ENCODE measurements at regions not wholly inside any gene's neighbourhood (a gene's known extent, or its start where the extent isn't known, plus 50 kb on each side); places are given as distances from the start of the nearest gene placed in this dataset.
"Not testable (repeated sequence)": the region's sequence is repeated elsewhere in the genome, so short reads cannot be mapped to it uniquely, and the experiment has no call there.

DNA sequence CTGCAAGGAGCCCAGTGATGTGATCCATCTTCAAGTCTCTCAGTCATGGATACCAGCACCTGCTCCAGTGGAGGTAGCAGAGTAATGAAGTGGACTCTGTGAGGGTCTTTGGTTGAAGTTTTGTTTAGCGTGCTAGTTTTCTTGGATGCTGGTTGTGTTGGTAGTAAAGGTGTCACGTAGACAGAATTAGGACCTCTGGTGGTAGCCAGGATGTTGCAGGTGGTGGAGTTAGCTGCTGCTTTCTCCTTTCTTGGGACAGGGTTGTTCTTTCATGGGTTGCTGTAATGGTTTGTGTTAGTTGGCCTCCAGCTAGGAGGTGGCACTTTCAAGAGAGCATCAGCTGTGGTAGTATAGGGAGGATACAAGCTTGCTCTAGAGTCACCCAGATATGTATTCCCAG, 125.2 kb downstream of the ANXA2 start:
- H3K4me3 Mint-ChIP-seq = no peak overlapping the region
- no peak for DNase-seq
- peaks cover 8% of the 10 kb centered on the region in 2 donors for H3K9me3 Mint-ChIP-seq
- peaks cover 8 to 10% of the 10 kb centered on the region in 2 donors for H3K36me3 Mint-ChIP-seq (ENCODE audit: insufficient read depth in 2 of 2)
- ATAC-seq (replicated peaks in 1 of 2) = no peak
- H3K4me1 Mint-ChIP-seq (ENCODE audit: low read depth) = no peaks in the 10 kb centered on the region
- no peak overlapping the region for H3K27ac Mint-ChIP-seq
- H3K27me3 Mint-ChIP-seq (ENCODE audit: low read depth) = peaks cover 44% of the 10 kb centered on the region

DNA sequence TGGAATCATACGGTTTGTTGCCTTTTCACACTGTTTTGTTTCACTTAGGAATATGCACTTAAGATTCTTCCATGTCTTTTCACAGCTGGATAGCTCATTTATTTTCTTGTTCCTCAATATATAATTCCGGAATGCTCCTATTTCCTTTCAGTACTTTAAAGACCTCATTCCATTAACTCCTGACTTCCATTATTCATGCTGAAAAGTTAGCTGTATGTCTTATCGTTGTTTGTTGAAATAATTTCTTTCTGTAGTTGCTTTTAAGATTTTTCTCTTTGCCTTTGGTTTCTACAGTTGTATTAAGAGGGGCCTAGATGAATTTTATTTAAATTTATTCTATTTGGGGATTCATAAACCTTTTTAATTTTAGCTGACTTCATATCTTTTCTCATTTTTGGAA, 122.2 kb downstream of the ANXA2 start:
- Mint-ChIP-seq H3K4me1 (ENCODE audit: low read depth) (no peaks in the 10 kb centered on the region), H3K4me3 (no peak overlapping the region), H3K27ac (no peak overlapping the region), H3K36me3 (ENCODE audit: insufficient read depth in 2 of 2) (peaks cover 8 to 10% of the 10 kb centered on the region in 2 donors), H3K9me3 (peaks cover 8% of the 10 kb centered on the region in 2 donors), H3K27me3 (ENCODE audit: low read depth) (peaks cover 46% of the 10 kb centered on the region)
- ATAC-seq (replicated peaks in 1 of 2) (no peak), DNase-seq (no peak)

DNA sequence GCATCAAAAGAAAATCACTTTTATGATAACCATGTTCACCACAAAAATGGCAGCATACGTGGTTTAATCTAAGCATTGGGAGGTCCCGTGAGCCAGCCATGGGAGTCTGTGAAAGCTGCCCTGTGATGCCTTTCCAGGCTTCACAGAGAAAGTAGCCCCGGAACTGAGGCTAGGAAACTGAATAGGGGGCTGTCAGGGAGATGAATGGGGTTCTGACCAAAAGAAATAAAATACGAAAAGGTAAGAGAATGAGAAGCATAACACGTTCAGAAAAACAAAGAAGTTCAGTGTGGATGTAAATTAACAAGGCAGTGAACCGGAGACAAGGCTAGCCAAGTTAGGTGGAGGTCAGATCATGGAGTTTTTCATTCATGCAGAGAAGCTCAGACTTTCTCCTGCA, 118.9 kb downstream of the ANXA2 start:
- Mint-ChIP-seq H3K4me1 (ENCODE audit: low read depth) (no peaks in the 10 kb centered on the region), H3K27ac (no peak overlapping the region), H3K27me3 (ENCODE audit: low read depth) (peaks cover 39% of the 10 kb centered on the region), H3K9me3 (peaks cover 8% of the 10 kb centered on the region in 2 donors), H3K36me3 (ENCODE audit: insufficient read depth in 2 of 2) (peaks cover 8 to 10% of the 10 kb centered on the region in 2 donors), H3K4me3 (no peak overlapping the region)
- DNase-seq (no peak), ATAC-seq (replicated peaks in 1 of 2) (no peak)

DNA sequence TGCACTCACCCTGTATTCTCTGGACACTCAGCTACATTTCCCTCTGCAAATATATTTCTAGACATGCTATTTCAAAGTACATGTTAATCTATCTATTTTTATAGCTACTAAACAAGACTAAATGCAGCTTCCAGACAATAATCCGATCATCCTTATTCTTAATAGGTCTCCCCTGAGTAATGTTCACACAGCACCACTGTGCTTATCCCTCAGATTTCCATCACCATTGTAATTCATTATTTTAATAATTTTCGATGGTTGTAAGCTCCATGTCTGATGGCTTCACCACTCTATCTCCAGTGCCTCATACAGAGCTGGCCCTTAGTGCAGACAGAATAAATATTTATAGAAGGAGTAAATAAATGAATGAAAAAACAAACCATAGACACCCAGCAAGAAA, 117.5 kb downstream of the ANXA2 start:
- ATAC-seq (replicated peaks in 1 of 2) (no peak), DNase-seq (no peak)
- peaks cover 49% of the 10 kb centered on the region for H3K27me3 Mint-ChIP-seq (ENCODE audit: low read depth)
- no peak overlapping the region for H3K27ac Mint-ChIP-seq
- peaks cover 7 to 8% of the 10 kb centered on the region in 2 donors for H3K9me3 Mint-ChIP-seq
- H3K4me3 Mint-ChIP-seq = no peak overlapping the region
- no peaks in the 10 kb centered on the region for H3K4me1 Mint-ChIP-seq (ENCODE audit: low read depth)
- H3K36me3 Mint-ChIP-seq (ENCODE audit: insufficient read depth in 2 of 2) = peaks cover 5 to 10% of the 10 kb centered on the region in 2 donors

DNA sequence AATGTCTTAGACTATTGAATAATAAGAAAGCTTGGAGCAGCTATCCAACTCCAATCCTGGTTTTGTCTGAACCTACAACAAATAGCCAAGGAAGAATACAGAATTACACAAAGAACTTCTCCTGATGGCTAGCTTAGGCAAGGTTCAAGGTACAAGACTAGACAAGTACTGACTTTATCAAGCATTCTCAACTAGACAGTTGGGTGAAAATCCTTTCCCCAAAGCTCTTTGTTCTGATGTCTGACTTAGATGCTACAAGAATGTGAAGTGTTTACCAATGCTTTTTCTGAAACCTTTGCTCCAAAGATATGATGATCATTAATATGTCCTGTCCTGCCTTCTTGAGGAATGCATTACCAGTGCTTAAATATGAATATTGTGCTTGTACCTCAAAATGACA, 113.8 kb downstream of the ANXA2 start:
- H3K4me1 Mint-ChIP-seq (ENCODE audit: low read depth) = no peaks in the 10 kb centered on the region
- peaks cover 36% of the 10 kb centered on the region for H3K27me3 Mint-ChIP-seq (ENCODE audit: low read depth)
- DNase-seq (no peak), ATAC-seq (replicated peaks in 1 of 2) (no peak)
- H3K4me3 Mint-ChIP-seq = no peak overlapping the region
- H3K9me3 Mint-ChIP-seq = no peaks in the 10 kb centered on the region
- no peak overlapping the region for H3K27ac Mint-ChIP-seq
- H3K36me3 Mint-ChIP-seq (ENCODE audit: insufficient read depth in 2 of 2) = no peaks in the 10 kb centered on the region

DNA sequence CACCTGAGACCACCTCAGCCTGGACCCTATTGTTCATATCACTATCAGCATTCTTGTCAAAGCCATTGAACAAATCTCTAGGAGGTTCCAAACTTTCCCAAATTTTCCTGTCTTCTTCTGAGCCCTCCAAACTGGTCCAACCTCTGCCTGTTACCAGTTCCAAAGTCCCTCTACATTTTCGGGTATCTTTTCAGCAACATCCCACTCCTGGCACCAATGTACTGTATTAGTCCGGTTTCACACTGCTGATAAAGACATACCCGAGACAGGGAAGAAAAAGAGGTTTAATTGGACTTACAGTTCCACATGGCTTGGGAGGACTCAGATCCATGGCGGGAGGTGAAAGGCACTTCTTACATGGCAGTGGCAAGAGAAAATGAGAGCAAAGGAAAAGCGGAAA, 101.9 kb downstream of the ANXA2 start:
- H3K9me3 Mint-ChIP-seq; H3K4me3 Mint-ChIP-seq; H3K27ac Mint-ChIP-seq; ATAC-seq (replicated peaks in 1 of 2); DNase-seq; H3K4me1 Mint-ChIP-seq (ENCODE audit: low read depth); H3K36me3 Mint-ChIP-seq (ENCODE audit: insufficient read depth in 2 of 2): not testable (repeated sequence)
- peaks cover 21% of the 10 kb centered on the region for H3K27me3 Mint-ChIP-seq (ENCODE audit: low read depth)

GRCh38 chr15:60297047-60297446, 100.7 kb downstream of the ANXA2 start:
- H3K9me3 Mint-ChIP-seq = peaks cover 4% of the 10 kb centered on the region in 2 donors
- ATAC-seq (replicated peaks in 1 of 2) (peak; percentile 71 to 87), DNase-seq (peak in 1 of 2 donors; percentile 5)
- peaks cover 21% of the 10 kb centered on the region for H3K27me3 Mint-ChIP-seq (ENCODE audit: low read depth)
- peaks cover 2 to 5% of the 10 kb centered on the region in 2 donors for H3K36me3 Mint-ChIP-seq (ENCODE audit: insufficient read depth in 2 of 2)
- no peak overlapping the region for H3K4me3 Mint-ChIP-seq
- no peak overlapping the region for H3K27ac Mint-ChIP-seq
- H3K4me1 Mint-ChIP-seq (ENCODE audit: low read depth) = no peaks in the 10 kb centered on the region

Measured in activated T-cell treated with anti-CD3 and anti-CD28 coated beads, Interleukin-2, amount 50 U/mL, for 72 hours (primary cell).